ENCODE measurements at regions not wholly inside any gene's neighbourhood (a gene's known extent, or its start where the extent isn't known, plus 50 kb on each side); places are given as distances from the start of the nearest gene placed in this dataset.

GRCh38 chr16:62194828-62195227 lies 158.6 kb upstream of the CDH8 start:
- H3K27me3 ChIP-seq = no peaks in the 10 kb centered on the region
- no peak overlapping the region for H3K27ac ChIP-seq
- no peaks in the 10 kb centered on the region for H3K4me1 ChIP-seq
- H3K36me3 ChIP-seq = no peaks in the 10 kb centered on the region
- DNase-seq (no peak), ATAC-seq (no peak)
- H3K9me3 ChIP-seq = no peaks in the 10 kb centered on the region
- H3K4me3 ChIP-seq = no peak overlapping the region
- intact Hi-C loops (cut with DNase I) = no loop called here
- TF ChIP-seq CTCF (IDR thresholded peaks at IDR 0.05) = no peak

- peak; percentile 23 for TF ChIP-seq CTCF (IDR thresholded peaks at IDR 0.05)
- Histone ChIP-seq H3K27ac (no peak overlapping the region), H3K9me3 (no peaks in the 10 kb centered on the region), H3K36me3 (no peaks in the 10 kb centered on the region), H3K4me1 (no peaks in the 10 kb centered on the region), H3K27me3 (no peaks in the 10 kb centered on the region), H3K4me3 (no peak overlapping the region)
- intact Hi-C loops (cut with DNase I) = no loop called here
- ATAC-seq = no peak
- DNase-seq = no peak
Observed at GRCh38 chr16:62190426-62190825, 154.2 kb upstream of the CDH8 start.

GRCh38 chr16:62177351-62178203 lies 141.3 kb upstream of the CDH8 start:
- no peak for DNase-seq
- Histone ChIP-seq H3K27me3 (no peaks in the 10 kb centered on the region), H3K4me3 (no peak overlapping the region), H3K36me3 (no peaks in the 10 kb centered on the region), H3K27ac (no peak overlapping the region), H3K9me3 (no peaks in the 10 kb centered on the region), H3K4me1 (no peaks in the 10 kb centered on the region)
- no peak for TF ChIP-seq CTCF (IDR thresholded peaks at IDR 0.05)
- intact Hi-C loops (cut with DNase I) = no loop called here
- ATAC-seq = no peak

GRCh38 chr16:62170642-62171041 lies 134.4 kb upstream of the CDH8 start:
- Histone ChIP-seq H3K36me3 (no peaks in the 10 kb centered on the region), H3K4me3 (no peak overlapping the region), H3K27ac (no peak overlapping the region), H3K4me1 (no peaks in the 10 kb centered on the region), H3K9me3 (no peaks in the 10 kb centered on the region), H3K27me3 (no peaks in the 10 kb centered on the region)
- TF ChIP-seq CTCF (IDR thresholded peaks at IDR 0.05) = no peak
- intact Hi-C loops (cut with DNase I) = no loop called here
- no peak for ATAC-seq
- DNase-seq = no peak

- DNase-seq = no peak
- H3K27me3 ChIP-seq = no peaks in the 10 kb centered on the region
- no peak for TF ChIP-seq CTCF (IDR thresholded peaks at IDR 0.05)
- H3K4me3 ChIP-seq = no peak overlapping the region
- no peaks in the 10 kb centered on the region for H3K9me3 ChIP-seq
- H3K27ac ChIP-seq = no peak overlapping the region
- no peaks in the 10 kb centered on the region for H3K4me1 ChIP-seq
- no peak for ATAC-seq
- intact Hi-C loops (cut with DNase I) = no loop called here
- H3K36me3 ChIP-seq = no peaks in the 10 kb centered on the region
Observed at GRCh38 chr16:62167551-62167950, 131.3 kb upstream of the CDH8 start.

All from upper lobe of right lung (tissue), 1 donor.